ENCODE measurements at regions not wholly inside any gene's neighbourhood (a gene's known extent, or its start where the extent isn't known, plus 50 kb on each side); places are given as distances from the start of the nearest gene placed in this dataset.

DNA sequence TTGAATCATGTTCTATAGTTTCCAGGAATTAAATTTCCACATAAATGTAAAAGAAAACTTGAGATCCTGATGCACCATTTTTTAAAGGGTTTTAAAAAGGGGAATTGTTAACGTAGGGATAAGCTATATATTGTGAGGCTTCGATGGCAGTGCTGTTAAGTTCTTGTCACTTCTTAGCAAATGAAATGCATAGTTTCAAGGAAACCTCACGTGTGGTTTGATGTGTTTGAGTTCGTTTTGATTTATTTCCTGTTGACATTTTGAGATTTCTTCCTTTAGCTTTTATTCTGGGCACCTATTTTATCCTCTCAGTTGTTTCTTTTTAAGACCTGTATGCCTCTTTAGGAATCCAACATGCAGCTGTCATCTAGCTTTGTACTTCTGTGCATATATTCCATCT lies 301.0 kb downstream of the DOCK8 start:
- Histone ChIP-seq H3K4me3 (ENCODE audit: low read length) (no peak overlapping the region), H3K9ac (ENCODE audit: low read length) (no peak overlapping the region), H3K27me3 (replicated peaks; ENCODE audit: control insufficient read depth, insufficient read depth, low read length) (peaks cover 4% of the 10 kb centered on the region), H3K9me3 (ENCODE audit: control insufficient read depth, low read length) (no peaks in the 10 kb centered on the region), H3K36me3 (ENCODE audit: control insufficient read depth, insufficient read depth, low read length, severe bottlenecking) (no peaks in the 10 kb centered on the region), H3K4me1 (ENCODE audit: control insufficient read depth, insufficient read depth, low read length) (no peaks in the 10 kb centered on the region)
- no peak for DNase-seq (ENCODE audit: low read depth)

DNA sequence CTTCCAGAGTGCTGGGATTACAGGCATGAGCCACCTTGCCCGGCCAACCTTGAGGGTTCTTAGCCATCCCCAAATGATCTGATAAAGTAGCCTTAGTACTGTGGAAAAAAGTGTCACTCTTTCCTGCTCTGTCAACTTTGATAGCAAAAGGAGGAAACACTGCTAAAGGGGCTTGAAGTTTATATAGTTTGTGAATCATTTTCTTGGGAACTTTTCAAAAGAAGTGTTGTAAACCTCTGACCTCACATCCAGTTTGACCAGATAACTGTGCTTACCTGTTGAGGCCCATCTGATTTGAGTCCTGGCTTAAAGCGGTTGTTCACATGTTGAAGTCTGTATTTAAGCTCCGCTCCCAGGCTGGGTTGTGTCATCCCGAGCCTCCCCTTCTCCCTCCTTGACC lies 303.3 kb downstream of the DOCK8 start:
- no peaks in the 10 kb centered on the region for H3K9me3 ChIP-seq (ENCODE audit: control insufficient read depth, low read length)
- no peak overlapping the region for H3K9ac ChIP-seq (ENCODE audit: low read length)
- no peak overlapping the region for H3K4me3 ChIP-seq (ENCODE audit: low read length)
- peaks cover 4% of the 10 kb centered on the region for H3K27me3 ChIP-seq (replicated peaks; ENCODE audit: control insufficient read depth, insufficient read depth, low read length)
- H3K4me1 ChIP-seq (ENCODE audit: control insufficient read depth, insufficient read depth, low read length), result peaks cover 9% of the 10 kb centered on the region
- no peak for DNase-seq (ENCODE audit: low read depth)
- no peaks in the 10 kb centered on the region for H3K36me3 ChIP-seq (ENCODE audit: control insufficient read depth, insufficient read depth, low read length, severe bottlenecking)

DNA sequence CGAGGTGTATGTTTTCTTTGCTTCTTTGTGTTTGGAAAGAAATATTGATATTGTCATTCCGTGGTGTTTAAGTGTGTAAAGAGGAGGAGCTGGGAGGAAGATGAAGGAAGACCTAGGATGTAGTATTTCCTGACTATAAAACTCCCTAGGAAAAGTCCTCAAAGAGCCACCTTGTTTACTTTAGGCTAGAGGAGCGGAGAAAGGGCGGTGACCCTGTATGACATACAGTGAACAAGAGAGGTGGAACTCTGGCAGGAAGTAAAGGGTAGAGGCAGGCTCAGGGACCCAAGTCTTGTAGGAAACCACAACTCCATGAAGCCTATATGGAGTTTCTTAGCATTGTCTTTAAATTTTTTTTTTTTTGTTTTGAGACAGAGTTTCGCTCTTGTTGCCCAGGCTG lies 303.9 kb downstream of the DOCK8 start:
- DNase-seq (ENCODE audit: low read depth), result no peak
- Histone ChIP-seq H3K4me3 (ENCODE audit: low read length) (no peak overlapping the region), H3K4me1 (ENCODE audit: control insufficient read depth, insufficient read depth, low read length) (peaks cover 14% of the 10 kb centered on the region), H3K9ac (ENCODE audit: low read length) (no peak overlapping the region), H3K36me3 (ENCODE audit: control insufficient read depth, insufficient read depth, low read length, severe bottlenecking) (no peaks in the 10 kb centered on the region), H3K9me3 (ENCODE audit: control insufficient read depth, low read length) (no peaks in the 10 kb centered on the region), H3K27me3 (replicated peaks; ENCODE audit: control insufficient read depth, insufficient read depth, low read length) (peaks cover 4% of the 10 kb centered on the region)

DNA sequence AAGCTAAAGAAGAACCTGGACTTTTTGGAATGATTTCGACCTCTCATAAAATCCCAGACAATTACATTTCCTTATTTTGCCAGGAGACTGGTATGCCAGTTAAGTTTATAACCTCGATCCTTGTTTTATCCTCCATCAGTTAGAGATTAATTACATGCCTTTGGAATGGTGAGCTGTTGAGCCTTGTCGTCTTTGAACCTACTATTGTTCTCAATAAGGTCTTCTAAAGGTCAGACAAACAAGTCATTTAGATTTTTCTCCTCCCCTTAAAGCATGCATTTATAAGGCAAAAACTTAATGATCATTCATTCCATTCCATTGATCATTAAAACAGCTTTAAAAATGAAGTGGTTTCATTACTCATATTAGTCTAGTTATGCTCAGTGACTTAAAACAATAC lies 304.9 kb downstream of the DOCK8 start:
- Histone ChIP-seq H3K4me1 (ENCODE audit: control insufficient read depth, insufficient read depth, low read length) (peaks cover 23% of the 10 kb centered on the region), H3K9ac (ENCODE audit: low read length) (no peak overlapping the region), H3K36me3 (ENCODE audit: control insufficient read depth, insufficient read depth, low read length, severe bottlenecking) (no peaks in the 10 kb centered on the region), H3K4me3 (ENCODE audit: low read length) (no peak overlapping the region), H3K9me3 (ENCODE audit: control insufficient read depth, low read length) (no peaks in the 10 kb centered on the region), H3K27me3 (replicated peaks; ENCODE audit: control insufficient read depth, insufficient read depth, low read length) (peaks cover 4% of the 10 kb centered on the region)
- no peak for DNase-seq (ENCODE audit: low read depth)

DNA sequence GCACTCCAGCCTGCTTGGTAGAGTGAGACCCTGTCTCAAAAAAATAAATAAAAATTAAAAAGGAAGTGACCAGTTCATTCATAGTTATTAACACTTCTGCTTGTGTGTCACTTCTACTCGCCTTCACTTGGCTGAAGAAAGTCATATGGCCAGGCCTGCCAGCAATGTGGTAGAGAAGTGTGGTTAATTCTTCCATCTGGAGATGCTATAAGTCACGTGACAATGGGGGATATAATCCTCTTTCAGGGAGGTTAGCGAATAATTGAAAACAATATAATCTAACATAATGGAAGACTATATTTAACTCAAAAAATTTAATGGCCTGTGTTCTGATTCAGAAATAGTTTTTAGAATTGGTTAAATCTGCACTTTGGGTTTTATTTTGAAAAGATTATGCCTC lies 305.6 kb downstream of the DOCK8 start:
- H3K4me3 ChIP-seq (ENCODE audit: low read length), result no peak overlapping the region
- H3K9me3 ChIP-seq (ENCODE audit: control insufficient read depth, low read length), result no peaks in the 10 kb centered on the region
- H3K36me3 ChIP-seq (ENCODE audit: control insufficient read depth, insufficient read depth, low read length, severe bottlenecking), result no peaks in the 10 kb centered on the region
- peaks cover 4% of the 10 kb centered on the region for H3K27me3 ChIP-seq (replicated peaks; ENCODE audit: control insufficient read depth, insufficient read depth, low read length)
- H3K4me1 ChIP-seq (ENCODE audit: control insufficient read depth, insufficient read depth, low read length), result peaks cover 26% of the 10 kb centered on the region
- H3K9ac ChIP-seq (ENCODE audit: low read length), result no peak overlapping the region
- DNase-seq (ENCODE audit: low read depth), result no peak

DNA sequence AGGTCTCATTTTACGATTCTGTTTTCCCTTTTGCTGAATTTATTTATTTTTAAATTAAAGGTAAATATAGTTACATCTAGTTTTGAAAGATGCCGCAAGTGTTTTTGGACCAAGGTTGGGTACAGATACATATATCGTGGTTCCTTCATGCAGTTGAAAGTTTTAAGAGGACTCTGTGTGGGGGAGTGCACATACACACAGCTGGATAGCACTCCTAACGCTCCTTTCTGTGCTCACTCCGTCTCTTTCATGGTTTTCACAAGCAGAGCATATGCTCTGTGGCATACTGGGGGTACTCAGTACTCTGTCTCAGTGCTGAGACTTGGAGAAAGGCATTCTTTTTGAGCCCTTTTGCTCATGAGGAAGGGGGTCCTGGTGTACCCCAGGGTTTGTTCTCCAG lies 307.5 kb downstream of the DOCK8 start:
- Histone ChIP-seq H3K27me3 (replicated peaks; ENCODE audit: control insufficient read depth, insufficient read depth, low read length) (peaks cover 2% of the 10 kb centered on the region), H3K9ac (ENCODE audit: low read length) (no peak overlapping the region), H3K4me1 (ENCODE audit: control insufficient read depth, insufficient read depth, low read length) (peaks cover 26% of the 10 kb centered on the region), H3K4me3 (ENCODE audit: low read length) (no peak overlapping the region), H3K36me3 (ENCODE audit: control insufficient read depth, insufficient read depth, low read length, severe bottlenecking) (no peaks in the 10 kb centered on the region), H3K9me3 (ENCODE audit: control insufficient read depth, low read length) (no peaks in the 10 kb centered on the region)
- no peak for DNase-seq (ENCODE audit: low read depth)

DNA sequence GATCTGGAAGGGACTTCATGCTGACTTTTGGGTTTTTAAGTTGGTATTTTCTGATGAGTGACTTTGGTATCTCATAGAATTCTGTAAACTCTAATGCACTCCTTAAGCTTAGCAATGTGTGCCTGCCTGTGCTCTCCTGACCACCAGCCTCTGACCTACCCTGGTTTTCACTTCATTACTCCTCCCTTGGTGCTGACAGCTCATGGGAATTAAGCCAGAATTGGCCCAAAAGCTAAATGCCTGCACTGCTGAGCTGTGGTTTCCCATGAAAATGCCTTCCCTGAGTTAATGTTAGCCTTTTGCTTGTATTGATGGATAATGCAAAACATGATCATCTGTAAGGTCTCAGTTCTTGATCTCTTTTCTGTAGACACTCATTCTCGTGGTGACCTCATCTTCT lies 308.0 kb downstream of the DOCK8 start:
- DNase-seq (ENCODE audit: low read depth), result no peak
- Histone ChIP-seq H3K4me3 (ENCODE audit: low read length) (no peak overlapping the region), H3K36me3 (ENCODE audit: control insufficient read depth, insufficient read depth, low read length, severe bottlenecking) (no peaks in the 10 kb centered on the region), H3K9me3 (ENCODE audit: control insufficient read depth, low read length) (no peaks in the 10 kb centered on the region), H3K4me1 (ENCODE audit: control insufficient read depth, insufficient read depth, low read length) (peaks cover 26% of the 10 kb centered on the region), H3K9ac (ENCODE audit: low read length) (no peak overlapping the region), H3K27me3 (replicated peaks; ENCODE audit: control insufficient read depth, insufficient read depth, low read length) (peaks cover 2% of the 10 kb centered on the region)

DNA sequence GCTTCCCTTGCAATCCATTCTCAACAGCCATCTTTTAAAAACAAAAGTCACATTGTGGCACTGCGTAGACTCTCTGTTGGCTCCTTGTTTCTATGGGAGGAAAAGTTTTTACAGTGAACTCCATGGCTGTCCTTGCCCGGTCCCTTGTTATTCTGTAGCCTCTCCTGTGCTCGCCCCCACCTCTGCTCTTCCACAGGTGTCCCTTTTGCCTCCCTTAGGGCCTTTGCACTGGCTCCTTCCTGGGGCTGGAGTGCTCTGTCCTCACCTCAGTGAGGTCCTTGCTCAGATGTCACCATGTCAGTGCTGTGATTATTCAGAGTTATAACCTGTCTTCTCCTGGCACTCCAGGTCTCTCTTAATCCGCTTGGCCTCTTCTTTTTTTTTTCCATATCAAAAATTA lies 308.8 kb downstream of the DOCK8 start:
- H3K4me1 ChIP-seq (ENCODE audit: control insufficient read depth, insufficient read depth, low read length), result peaks cover 26% of the 10 kb centered on the region
- H3K9ac ChIP-seq (ENCODE audit: low read length), result no peak overlapping the region
- DNase-seq (ENCODE audit: low read depth), result no peak
- no peaks in the 10 kb centered on the region for H3K9me3 ChIP-seq (ENCODE audit: control insufficient read depth, low read length)
- no peaks in the 10 kb centered on the region for H3K36me3 ChIP-seq (ENCODE audit: control insufficient read depth, insufficient read depth, low read length, severe bottlenecking)
- no peak overlapping the region for H3K4me3 ChIP-seq (ENCODE audit: low read length)
- H3K27me3 ChIP-seq (replicated peaks; ENCODE audit: control insufficient read depth, insufficient read depth, low read length), result peaks cover 2% of the 10 kb centered on the region

DNA sequence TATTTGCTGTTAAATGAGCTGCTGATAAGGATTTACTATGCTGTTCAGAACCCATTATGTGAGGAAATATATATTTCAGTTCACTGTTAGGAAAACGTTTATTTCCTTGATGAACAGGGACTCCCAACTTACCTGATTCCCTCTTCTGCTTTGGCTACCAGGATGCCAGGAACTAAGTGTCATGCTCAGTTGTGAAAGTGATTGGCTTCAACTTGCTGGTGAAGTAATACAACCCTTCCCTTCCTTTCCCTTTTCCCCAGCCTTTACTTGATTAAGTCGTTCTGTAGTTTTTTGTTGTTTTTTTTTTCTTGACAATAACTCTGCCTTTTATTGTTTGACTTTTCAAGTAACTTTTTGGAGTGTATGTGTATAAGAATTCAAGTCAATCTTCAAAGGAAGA lies 309.3 kb downstream of the DOCK8 start:
- Histone ChIP-seq H3K36me3 (ENCODE audit: control insufficient read depth, insufficient read depth, low read length, severe bottlenecking) (no peaks in the 10 kb centered on the region), H3K4me1 (ENCODE audit: control insufficient read depth, insufficient read depth, low read length) (peaks cover 26% of the 10 kb centered on the region), H3K27me3 (replicated peaks; ENCODE audit: control insufficient read depth, insufficient read depth, low read length) (peaks cover 2% of the 10 kb centered on the region), H3K4me3 (ENCODE audit: low read length) (no peak overlapping the region), H3K9ac (ENCODE audit: low read length) (no peak overlapping the region), H3K9me3 (ENCODE audit: control insufficient read depth, low read length) (no peaks in the 10 kb centered on the region)
- DNase-seq (ENCODE audit: low read depth), result no peak

DNA sequence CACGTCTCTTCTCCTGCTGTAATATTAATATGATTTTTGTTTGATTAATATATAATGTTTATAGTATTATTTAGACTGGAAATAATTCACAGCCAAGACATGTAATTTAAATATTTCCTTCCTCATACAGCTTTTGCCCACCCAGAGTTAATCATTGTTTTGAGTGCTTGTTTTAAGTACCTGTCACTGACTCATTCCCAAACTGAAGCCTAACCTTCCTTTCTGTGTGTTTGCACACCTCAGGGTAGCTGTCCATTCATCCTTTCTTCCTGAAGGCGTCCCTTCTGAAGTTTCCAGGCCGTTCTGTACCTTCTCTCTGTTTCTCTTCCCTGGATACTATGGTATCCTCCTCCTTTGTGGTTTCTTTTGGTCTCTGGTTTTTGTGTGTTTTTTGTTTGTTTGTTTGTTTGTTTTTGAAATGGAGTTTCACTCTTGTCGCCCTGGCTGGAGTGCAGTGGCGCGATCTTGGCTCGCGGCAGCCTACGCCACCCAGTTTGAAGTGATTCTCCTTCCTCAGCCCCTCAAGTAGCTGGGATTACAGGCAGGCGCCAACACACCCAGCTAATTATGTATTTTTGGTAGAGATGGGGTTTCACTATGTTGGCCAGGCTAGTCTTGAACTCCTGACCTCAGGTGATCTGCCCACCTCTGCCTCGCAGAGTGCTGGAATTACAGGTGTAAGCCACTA lies 312.4 kb downstream of the DOCK8 start:
- H3K9me3 ChIP-seq (ENCODE audit: control insufficient read depth, low read length), result no peaks in the 10 kb centered on the region
- H3K4me1 ChIP-seq (ENCODE audit: control insufficient read depth, insufficient read depth, low read length), result peaks cover 41% of the 10 kb centered on the region
- H3K36me3 ChIP-seq (ENCODE audit: control insufficient read depth, insufficient read depth, low read length, severe bottlenecking), result no peaks in the 10 kb centered on the region
- no peak overlapping the region for H3K9ac ChIP-seq (ENCODE audit: low read length)
- no peak overlapping the region for H3K4me3 ChIP-seq (ENCODE audit: low read length)
- no peak for DNase-seq (ENCODE audit: low read depth)
- H3K27me3 ChIP-seq (replicated peaks; ENCODE audit: control insufficient read depth, insufficient read depth, low read length), result peaks cover 2% of the 10 kb centered on the region

DNA sequence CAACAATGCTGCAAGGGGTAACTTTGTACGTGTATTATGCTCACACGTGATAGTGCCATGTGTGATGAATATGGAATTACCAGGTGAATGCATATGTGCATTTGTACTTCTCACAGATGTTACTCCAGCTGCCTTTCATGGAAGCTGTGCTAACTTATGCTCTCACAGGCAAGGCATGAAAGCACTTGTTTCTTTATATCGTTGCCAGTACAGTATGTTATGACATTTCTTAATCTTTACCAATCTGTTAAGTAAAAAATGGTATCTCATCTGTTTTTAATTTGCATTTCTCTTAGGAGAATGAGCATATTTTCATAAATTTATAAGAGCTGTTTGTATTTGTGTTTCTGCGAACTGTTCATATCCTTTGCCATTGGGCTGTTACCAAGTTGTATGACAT lies 311.8 kb upstream of the DMRT1 start:
- no peak overlapping the region for H3K9ac ChIP-seq (ENCODE audit: low read length)
- peaks cover 17% of the 10 kb centered on the region for H3K4me1 ChIP-seq (ENCODE audit: control insufficient read depth, insufficient read depth, low read length)
- peaks cover 2% of the 10 kb centered on the region for H3K27me3 ChIP-seq (replicated peaks; ENCODE audit: control insufficient read depth, insufficient read depth, low read length)
- no peaks in the 10 kb centered on the region for H3K36me3 ChIP-seq (ENCODE audit: control insufficient read depth, insufficient read depth, low read length, severe bottlenecking)
- H3K9me3 ChIP-seq (ENCODE audit: control insufficient read depth, low read length), result no peaks in the 10 kb centered on the region
- peak; percentile 43 for DNase-seq (ENCODE audit: low read depth)
- no peak overlapping the region for H3K4me3 ChIP-seq (ENCODE audit: low read length)

DNA sequence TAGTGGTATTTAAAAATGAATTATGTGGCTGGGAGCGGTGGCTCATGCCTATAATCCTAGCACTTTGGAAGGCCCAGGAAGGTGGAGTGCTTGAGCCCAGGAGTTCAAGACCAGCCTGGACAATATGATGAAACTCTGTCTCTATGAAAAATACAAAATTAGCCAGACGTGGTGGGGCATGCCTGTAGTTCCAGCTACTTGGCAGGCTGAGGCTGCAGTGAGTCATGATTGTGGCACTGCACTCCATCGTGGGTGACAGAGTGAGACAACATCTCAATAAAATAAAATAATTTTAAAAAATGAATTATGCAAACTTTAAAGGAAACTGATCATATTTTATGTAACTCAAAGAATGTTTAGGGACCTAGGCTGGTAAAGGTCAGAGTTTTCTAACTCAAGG lies 310.8 kb upstream of the DMRT1 start:
- Histone ChIP-seq H3K36me3 (ENCODE audit: control insufficient read depth, insufficient read depth, low read length, severe bottlenecking) (no peaks in the 10 kb centered on the region), H3K27me3 (replicated peaks; ENCODE audit: control insufficient read depth, insufficient read depth, low read length) (peaks cover 2% of the 10 kb centered on the region), H3K9ac (ENCODE audit: low read length) (no peak overlapping the region), H3K4me1 (ENCODE audit: control insufficient read depth, insufficient read depth, low read length) (peaks cover 14% of the 10 kb centered on the region), H3K9me3 (ENCODE audit: control insufficient read depth, low read length) (no peaks in the 10 kb centered on the region), H3K4me3 (ENCODE audit: low read length) (no peak overlapping the region)
- DNase-seq (ENCODE audit: low read depth), result peak; percentile 39

Data from adipocyte (in vitro differentiated cells).